Suprapubic skin (tissue), 4 donors: ENCODE measurements at regions not wholly inside any gene's neighbourhood (a gene's known extent, or its start where the extent isn't known, plus 50 kb on each side); places are given as distances from the start of the nearest gene placed in this dataset.

Source experiments
- DNase-seq, 2 donors: peaks; one replicate each; pipeline ENCODE4 v3.0.0-alpha.2; 2019; ENCODE audit warnings: low spot score in 2 of 2
- H3K27ac ChIP-seq: fragments of 200-600 bp; sonication (generic); one replicate; pipeline ENCODE4 v1.5.1; 2019
- H3K27me3 ChIP-seq: fragments of 200-600 bp; sonication (generic); one replicate; pipeline ENCODE4 v1.5.1; 2019
- H3K36me3 ChIP-seq: fragments of 200-600 bp; sonication (generic); one replicate; pipeline ENCODE4 v1.5.1; 2019
- H3K4me1 ChIP-seq: fragments of 200-600 bp; sonication (generic); one replicate; pipeline ENCODE4 v1.5.1; 2019
- H3K4me3 ChIP-seq: fragments of 200-600 bp; sonication (generic); one replicate; pipeline ENCODE4 v1.5.1; 2019; ENCODE audit warnings: mild to moderate bottlenecking
- H3K9me3 ChIP-seq: fragments of 200-600 bp; sonication (generic); one replicate; pipeline ENCODE4 v1.5.1; 2019
- EP300 ChIP-seq: sonication (generic); formaldehyde crosslinking; IDR thresholded peaks from one replicate; pipeline ENCODE4 v1.6.1; 2017; ENCODE audit warnings: antibody characterized with exemption
- POLR2A ChIP-seq, 2 donors: fragments of 450-650 bp; IDR thresholded peaks; one replicate each; pipeline ENCODE4 v1.6.1; 2017; ENCODE audit warnings: antibody characterized with exemption in 2 of 2, mild to moderate bottlenecking in 2 of 2, moderate library complexity in 2 of 2
- POLR2AphosphoS5 ChIP-seq, 3 donors: sonication (generic); formaldehyde crosslinking; IDR thresholded peaks; one replicate each; pipeline ENCODE4 v1.6.1; 2017; ENCODE audit warnings: antibody characterized with exemption in 3 of 3
- WGBS: methylation state at CpG from one replicate; pipeline ENCODE4 v1.1.5; 2018; 5-methylcytosine and 5-hydroxymethylcytosine counted together
- TF ChIP-seq, protein P1 (sequence below), 2 donors: fragments of 200-600 bp in 1 of 2; fragments of 450-650 bp in 1 of 2; sonication (generic) in 1 of 2; IDR thresholded peaks; one replicate each; pipeline ENCODE4 v1.5.1; 2016 to 2019; ENCODE audit warnings: antibody characterized with exemption in 2 of 2, mild to moderate bottlenecking in 1 of 2, moderate library complexity in 1 of 2

DNA sequence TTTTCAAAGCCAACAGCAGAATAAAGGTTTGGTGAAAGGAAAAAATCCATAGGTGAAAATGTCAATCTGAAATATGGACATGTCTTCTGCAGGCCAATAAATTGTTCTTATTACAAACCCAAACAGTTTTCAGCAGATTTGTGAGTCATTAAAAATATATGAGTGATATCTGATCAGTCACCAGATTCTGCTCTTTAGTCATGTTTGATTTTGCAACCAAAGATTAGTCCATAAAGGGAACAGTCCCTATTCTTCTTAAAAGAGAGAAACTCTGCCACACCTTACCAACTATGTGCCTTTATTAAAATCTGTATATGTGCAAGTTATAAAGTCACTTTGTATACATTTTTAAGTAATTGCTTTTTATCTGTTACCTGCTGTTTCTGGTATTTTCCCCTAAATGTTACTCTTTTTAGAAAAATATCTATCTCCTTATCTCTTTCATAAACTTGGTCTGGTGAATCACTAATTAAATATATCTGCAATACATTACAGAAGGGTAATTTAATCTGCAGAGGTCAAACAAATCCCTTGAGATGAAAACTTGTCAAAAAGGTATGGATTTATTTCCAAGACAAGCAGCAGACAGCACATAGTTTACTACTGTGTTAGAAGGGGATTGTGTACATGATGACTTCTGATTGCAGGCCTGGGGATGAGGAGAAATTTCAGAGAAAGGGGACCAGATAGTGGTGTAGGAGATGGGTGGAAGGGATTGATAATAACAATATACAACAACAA lies 322.9 kb upstream of the NWD2 start:
- H3K27me3 ChIP-seq = no peaks in the 10 kb centered on the region
- no peaks in the 10 kb centered on the region for H3K36me3 ChIP-seq
- no peaks in the 10 kb centered on the region for H3K4me1 ChIP-seq
- no peak overlapping the region for H3K27ac ChIP-seq
- TF ChIP-seq EP300 (no peak), POLR2A (IDR thresholded peaks at IDR 0.05) (no peak), POLR2AphosphoS5 (IDR thresholded peaks at IDR 0.05) (no peak)
- TF ChIP-seq, protein P1, sequence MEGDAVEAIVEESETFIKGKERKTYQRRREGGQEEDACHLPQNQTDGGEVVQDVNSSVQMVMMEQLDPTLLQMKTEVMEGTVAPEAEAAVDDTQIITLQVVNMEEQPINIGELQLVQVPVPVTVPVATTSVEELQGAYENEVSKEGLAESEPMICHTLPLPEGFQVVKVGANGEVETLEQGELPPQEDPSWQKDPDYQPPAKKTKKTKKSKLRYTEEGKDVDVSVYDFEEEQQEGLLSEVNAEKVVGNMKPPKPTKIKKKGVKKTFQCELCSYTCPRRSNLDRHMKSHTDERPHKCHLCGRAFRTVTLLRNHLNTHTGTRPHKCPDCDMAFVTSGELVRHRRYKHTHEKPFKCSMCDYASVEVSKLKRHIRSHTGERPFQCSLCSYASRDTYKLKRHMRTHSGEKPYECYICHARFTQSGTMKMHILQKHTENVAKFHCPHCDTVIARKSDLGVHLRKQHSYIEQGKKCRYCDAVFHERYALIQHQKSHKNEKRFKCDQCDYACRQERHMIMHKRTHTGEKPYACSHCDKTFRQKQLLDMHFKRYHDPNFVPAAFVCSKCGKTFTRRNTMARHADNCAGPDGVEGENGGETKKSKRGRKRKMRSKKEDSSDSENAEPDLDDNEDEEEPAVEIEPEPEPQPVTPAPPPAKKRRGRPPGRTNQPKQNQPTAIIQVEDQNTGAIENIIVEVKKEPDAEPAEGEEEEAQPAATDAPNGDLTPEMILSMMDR (IDR thresholded peaks at IDR 0.05) = no peak
- DNase-seq = no peak
- H3K9me3 ChIP-seq = no peaks in the 10 kb centered on the region
- no peak overlapping the region for H3K4me3 ChIP-seq

DNA sequence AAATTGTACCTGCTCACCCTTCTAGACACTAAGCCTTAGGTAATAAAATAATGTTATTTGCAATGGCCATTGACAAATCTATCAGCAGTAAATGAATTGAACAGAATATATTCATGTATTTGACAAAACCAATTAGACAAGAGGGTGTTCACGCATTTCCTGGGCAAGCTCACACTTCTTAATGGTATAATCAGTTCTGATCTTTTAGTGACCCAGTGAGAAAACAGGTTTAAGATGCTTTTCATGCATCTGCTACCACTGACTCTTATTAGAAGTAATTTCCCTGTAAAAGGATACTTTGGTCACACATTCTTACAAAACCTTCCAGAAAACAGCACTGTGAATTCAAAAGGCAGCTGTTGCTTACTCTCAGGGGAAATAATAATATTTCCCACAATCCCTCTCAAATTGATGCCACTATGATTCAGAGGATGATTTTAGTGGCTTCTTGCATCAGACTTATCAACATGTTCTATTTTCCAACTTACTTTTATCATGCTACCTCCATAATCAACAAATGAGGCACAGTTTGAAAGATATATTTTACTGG lies 313.9 kb upstream of the NWD2 start:
- H3K4me3 ChIP-seq = no peak overlapping the region
- 87% methylated on average over 1 of the region's 1 CpG for WGBS
- no peaks in the 10 kb centered on the region for H3K4me1 ChIP-seq
- H3K27me3 ChIP-seq = no peaks in the 10 kb centered on the region
- no peaks in the 10 kb centered on the region for H3K9me3 ChIP-seq
- no peaks in the 10 kb centered on the region for H3K36me3 ChIP-seq
- DNase-seq = no peak
- no peak overlapping the region for H3K27ac ChIP-seq
- TF ChIP-seq, protein P1 (IDR thresholded peaks at IDR 0.05) = no peak
- TF ChIP-seq EP300 = no peak
- TF ChIP-seq POLR2AphosphoS5 (IDR thresholded peaks at IDR 0.05) = no peak

DNA sequence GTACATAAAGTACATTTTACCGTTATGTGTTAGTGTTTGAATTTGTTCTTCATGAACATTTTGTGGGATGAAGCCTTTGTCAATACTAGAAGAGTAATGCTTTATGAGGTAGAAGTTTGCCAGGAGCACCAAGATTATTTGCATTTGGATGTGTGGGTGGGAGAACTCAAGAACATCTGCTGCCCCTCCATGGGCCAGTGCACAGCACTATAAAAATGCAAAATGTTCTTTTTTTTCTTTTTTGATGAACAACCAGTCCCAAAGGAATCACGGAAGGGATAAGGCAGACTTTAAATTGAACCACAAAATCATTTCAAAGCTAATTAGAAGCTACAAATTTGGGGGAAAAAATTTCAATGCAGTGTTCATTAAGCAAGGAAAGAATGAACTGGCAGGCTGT lies 300.3 kb upstream of the NWD2 start:
- TF ChIP-seq, protein P1 (IDR thresholded peaks at IDR 0.05) = no peak
- no peak for TF ChIP-seq POLR2AphosphoS5 (IDR thresholded peaks at IDR 0.05)
- no peak for TF ChIP-seq EP300
- no peak for TF ChIP-seq POLR2A (IDR thresholded peaks at IDR 0.05)
- Histone ChIP-seq H3K36me3 (no peaks in the 10 kb centered on the region), H3K4me1 (no peaks in the 10 kb centered on the region), H3K27me3 (no peaks in the 10 kb centered on the region), H3K27ac (no peak overlapping the region), H3K9me3 (no peaks in the 10 kb centered on the region), H3K4me3 (no peak overlapping the region)
- no peak for DNase-seq
- 80% methylated on average over 2 of the region's 2 CpGs for WGBS

DNA sequence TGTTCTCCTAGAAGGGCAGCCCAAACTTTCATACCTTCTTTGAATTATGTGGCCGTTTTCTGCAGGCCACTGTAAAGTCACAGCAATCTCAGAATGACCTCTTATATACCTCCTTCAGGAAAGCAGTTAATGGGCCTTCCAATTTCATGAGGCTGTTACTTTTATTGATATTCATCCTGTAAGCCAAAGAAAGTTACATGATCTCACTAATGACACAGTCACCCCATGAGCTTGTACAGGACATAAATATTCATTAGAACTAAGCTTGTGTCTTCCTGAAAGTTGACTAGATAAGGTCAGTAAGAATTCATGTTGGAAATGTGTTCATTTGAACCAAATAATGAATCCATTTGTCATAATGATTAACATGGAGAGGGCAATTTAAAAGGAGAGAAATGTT lies 283.1 kb upstream of the NWD2 start:
- H3K9me3 ChIP-seq = no peaks in the 10 kb centered on the region
- TF ChIP-seq, protein P1 (IDR thresholded peaks at IDR 0.05) = no peak
- no peaks in the 10 kb centered on the region for H3K36me3 ChIP-seq
- H3K4me3 ChIP-seq = no peak overlapping the region
- DNase-seq = no peak
- 67% methylated on average over 1 of the region's 1 CpG for WGBS
- H3K27me3 ChIP-seq = no peaks in the 10 kb centered on the region
- H3K4me1 ChIP-seq = no peaks in the 10 kb centered on the region
- no peak overlapping the region for H3K27ac ChIP-seq

DNA sequence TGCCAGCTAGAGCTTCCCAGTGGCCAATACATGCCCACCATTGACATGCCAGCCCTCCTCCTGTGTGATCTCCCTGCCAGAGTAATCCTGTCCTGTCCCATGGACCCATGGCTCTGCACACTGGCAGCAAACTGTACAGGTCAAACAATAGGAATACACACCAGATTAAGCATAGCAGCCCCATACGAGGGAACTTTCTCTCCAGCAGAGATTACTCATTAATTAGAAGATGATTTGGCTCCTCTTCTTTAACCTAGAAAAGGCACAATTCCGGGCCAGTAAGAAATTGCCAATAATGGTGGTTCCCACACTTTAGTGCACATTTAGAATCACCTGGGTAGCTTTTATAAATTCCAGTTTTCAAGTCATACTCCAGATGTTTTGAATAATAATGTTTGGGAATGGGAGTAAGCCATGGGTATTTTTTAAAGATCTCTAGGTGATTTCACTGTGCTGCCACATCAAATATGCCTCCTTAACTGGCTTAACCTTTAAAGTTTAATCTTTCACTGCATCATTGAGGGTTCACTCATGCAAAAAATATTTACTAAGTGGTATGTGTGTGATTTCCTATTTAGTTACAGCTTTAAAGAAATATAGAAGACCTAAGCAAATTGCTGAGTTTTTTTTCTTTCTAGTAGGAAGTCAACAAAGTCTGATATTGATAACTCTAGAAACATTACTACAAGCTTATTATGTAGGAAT lies 277.6 kb upstream of the NWD2 start:
- 66% methylated on average over 2 of the region's 2 CpGs for WGBS
- H3K4me3 ChIP-seq = no peak overlapping the region
- H3K27me3 ChIP-seq = no peaks in the 10 kb centered on the region
- DNase-seq = no peak
- H3K27ac ChIP-seq = no peak overlapping the region
- no peaks in the 10 kb centered on the region for H3K9me3 ChIP-seq
- no peaks in the 10 kb centered on the region for H3K36me3 ChIP-seq
- H3K4me1 ChIP-seq = no peaks in the 10 kb centered on the region
- TF ChIP-seq POLR2A (IDR thresholded peaks at IDR 0.05) (no peak), POLR2AphosphoS5 (IDR thresholded peaks at IDR 0.05) (no peak), EP300 (no peak)
- TF ChIP-seq, protein P1 (IDR thresholded peaks at IDR 0.05) = no peak
